ENCODE measurements at regions not wholly inside any gene's neighbourhood (a gene's known extent, or its start where the extent isn't known, plus 50 kb on each side); places are given as distances from the start of the nearest gene placed in this dataset.

- Histone ChIP-seq H3K27ac (no peak overlapping the region), H3K36me3 (ENCODE audit: low read depth, missing control alignments) (no peaks in the 10 kb centered on the region), H3K4me1 (no peaks in the 10 kb centered on the region), H3K9me3 (no peaks in the 10 kb centered on the region), H3K27me3 (no peaks in the 10 kb centered on the region), H3K4me3 (no peak overlapping the region)
- TF ChIP-seq CTCF (IDR thresholded peaks at IDR 0.05) (no peak), POLR2A (IDR thresholded peaks at IDR 0.05) (no peak)
- DNase-seq, result no peak
- intact Hi-C loops (cut with DNase I; ENCODE audit: low total_unique reads), result no loop called here
Measured at GRCh38 chr4:59647500-59647899, 1552.6 kb upstream of the ADGRL3 start.

GRCh38 chr4:59650861-59651260, 1549.3 kb upstream of the ADGRL3 start:
- TF ChIP-seq POLR2A (IDR thresholded peaks at IDR 0.05) (no peak), CTCF (IDR thresholded peaks at IDR 0.05) (no peak)
- intact Hi-C loops (cut with DNase I; ENCODE audit: low total_unique reads), result no loop called here

GRCh38 chr4:59655996-59656395, 1544.1 kb upstream of the ADGRL3 start:
- no peaks in the 10 kb centered on the region for H3K4me1 ChIP-seq
- no peak for TF ChIP-seq POLR2A (IDR thresholded peaks at IDR 0.05)
- intact Hi-C loops (cut with DNase I; ENCODE audit: low total_unique reads), result no loop called here
- no peaks in the 10 kb centered on the region for H3K36me3 ChIP-seq (ENCODE audit: low read depth, missing control alignments)
- H3K4me3 ChIP-seq, result no peak overlapping the region
- WGBS, 2 donors, result 93 to 100% methylated on average over 4 of the region's 4 CpGs
- H3K9me3 ChIP-seq, result no peaks in the 10 kb centered on the region
- H3K27me3 ChIP-seq, result no peaks in the 10 kb centered on the region
- no peak overlapping the region for H3K27ac ChIP-seq
- no peak for DNase-seq

More at GRCh38 chr4:59650861-59651260, 1549.3 kb upstream of the ADGRL3 start:
- DNase-seq, result no peak
- no peaks in the 10 kb centered on the region for H3K27me3 ChIP-seq
- WGBS, 2 donors, result 82 to 94% methylated on average over 3 of the region's 3 CpGs
- no peaks in the 10 kb centered on the region for H3K36me3 ChIP-seq (ENCODE audit: low read depth, missing control alignments)
- H3K4me1 ChIP-seq, result no peaks in the 10 kb centered on the region
- H3K4me3 ChIP-seq, result no peak overlapping the region
- no peaks in the 10 kb centered on the region for H3K9me3 ChIP-seq
- H3K27ac ChIP-seq, result no peak overlapping the region

GRCh38 chr4:59664771-59665170, 1535.4 kb upstream of the ADGRL3 start:
- Histone ChIP-seq H3K4me1 (no peaks in the 10 kb centered on the region), H3K36me3 (ENCODE audit: low read depth, missing control alignments) (no peaks in the 10 kb centered on the region), H3K27me3 (no peaks in the 10 kb centered on the region), H3K27ac (no peak overlapping the region), H3K9me3 (no peaks in the 10 kb centered on the region), H3K4me3 (no peak overlapping the region)
- 97 to 100% methylated on average over 1 of the region's 1 CpG for WGBS, 2 donors
- intact Hi-C loops (cut with DNase I; ENCODE audit: low total_unique reads), result no loop called here
- DNase-seq, result no peak
- no peak for TF ChIP-seq CTCF (IDR thresholded peaks at IDR 0.05)
- no peak for TF ChIP-seq POLR2A (IDR thresholded peaks at IDR 0.05)

- Histone ChIP-seq H3K9me3 (no peaks in the 10 kb centered on the region), H3K36me3 (ENCODE audit: low read depth, missing control alignments) (no peaks in the 10 kb centered on the region), H3K27me3 (no peaks in the 10 kb centered on the region), H3K4me1 (no peaks in the 10 kb centered on the region), H3K27ac (no peak overlapping the region), H3K4me3 (no peak overlapping the region)
- intact Hi-C loops (cut with DNase I; ENCODE audit: low total_unique reads), result no loop called here
- 54 to 64% methylated on average over 2 of the region's 2 CpGs for WGBS, 2 donors
- TF ChIP-seq CTCF (IDR thresholded peaks at IDR 0.05) (no peak), POLR2A (IDR thresholded peaks at IDR 0.05) (no peak)
- DNase-seq, result no peak
Measured at GRCh38 chr4:59666645-59667044, 1533.5 kb upstream of the ADGRL3 start.

Measured in testis (tissue), 2 donors.